ENCODE measurements at regions not wholly inside any gene's neighbourhood (a gene's known extent, or its start where the extent isn't known, plus 50 kb on each side); places are given as distances from the start of the nearest gene placed in this dataset.

GRCh38 chr20:57900226-57900905 lies 190.6 kb upstream of the PMEPA1 start:
- H3K9me3 ChIP-seq (ENCODE audit: control insufficient read depth in 5 of 5, low read length in 5 of 5): no peaks in the 10 kb centered on the region
- peaks cover 0 to 17% (median 5%) of the 10 kb centered on the region in 5 donors for H3K4me1 ChIP-seq (ENCODE audit: control insufficient read depth in 5 of 5, insufficient read depth in 5 of 5, low read length in 5 of 5)
- no peak overlapping the region for H3K4me3 ChIP-seq (ENCODE audit: low read depth in 1 of 5, low read length in 5 of 5)

GRCh38 chr20:57899554-57899953 lies 189.7 kb upstream of the PMEPA1 start:
- Histone ChIP-seq H3K4me1 (ENCODE audit: control insufficient read depth in 5 of 5, insufficient read depth in 5 of 5, low read length in 5 of 5) (peaks cover 0 to 17% (median 5%) of the 10 kb centered on the region in 5 donors), H3K27me3 (ENCODE audit: control insufficient read depth in 5 of 5, insufficient read depth in 4 of 5, low read length in 5 of 5) (peaks cover 0 to 4% (median 0%) of the 10 kb centered on the region in 5 donors), H3K4me3 (ENCODE audit: low read depth in 1 of 5, low read length in 5 of 5) (no peak overlapping the region), H3K36me3 (ENCODE audit: control insufficient read depth in 5 of 5, insufficient read depth in 5 of 5, low read length in 5 of 5) (no peaks in the 10 kb centered on the region), H3K27ac (ENCODE audit: low read depth, low read length) (no peak overlapping the region), H3K9me3 (ENCODE audit: control insufficient read depth in 5 of 5, low read length in 5 of 5) (no peaks in the 10 kb centered on the region), H3K9ac (ENCODE audit: low read length in 5 of 5) (no peak overlapping the region)

More at GRCh38 chr20:57900226-57900905, 190.6 kb upstream of the PMEPA1 start:
- no peaks in the 10 kb centered on the region for H3K36me3 ChIP-seq (ENCODE audit: control insufficient read depth in 5 of 5, insufficient read depth in 5 of 5, low read length in 5 of 5)
- no peak overlapping the region for H3K9ac ChIP-seq (ENCODE audit: low read length in 5 of 5)
- H3K27me3 ChIP-seq (ENCODE audit: control insufficient read depth in 5 of 5, insufficient read depth in 4 of 5, low read length in 5 of 5): peaks cover 0 to 4% (median 0%) of the 10 kb centered on the region in 5 donors
- H3K27ac ChIP-seq (ENCODE audit: low read depth, low read length): no peak overlapping the region

- no peak overlapping the region for H3K4me3 ChIP-seq (ENCODE audit: low read depth in 1 of 5, low read length in 5 of 5)
- no peak overlapping the region for H3K27ac ChIP-seq (ENCODE audit: low read depth, low read length)
- H3K9ac ChIP-seq (ENCODE audit: low read length in 5 of 5): no peak overlapping the region
- peaks cover 0 to 17% (median 5%) of the 10 kb centered on the region in 5 donors for H3K4me1 ChIP-seq (ENCODE audit: control insufficient read depth in 5 of 5, insufficient read depth in 5 of 5, low read length in 5 of 5)
- no peaks in the 10 kb centered on the region for H3K9me3 ChIP-seq (ENCODE audit: control insufficient read depth in 5 of 5, low read length in 5 of 5)
- no peaks in the 10 kb centered on the region for H3K36me3 ChIP-seq (ENCODE audit: control insufficient read depth in 5 of 5, insufficient read depth in 5 of 5, low read length in 5 of 5)
- peaks cover 0 to 4% (median 0%) of the 10 kb centered on the region in 5 donors for H3K27me3 ChIP-seq (ENCODE audit: control insufficient read depth in 5 of 5, insufficient read depth in 4 of 5, low read length in 5 of 5)
Measured at GRCh38 chr20:57898332-57898731, 188.5 kb upstream of the PMEPA1 start.

DNA sequence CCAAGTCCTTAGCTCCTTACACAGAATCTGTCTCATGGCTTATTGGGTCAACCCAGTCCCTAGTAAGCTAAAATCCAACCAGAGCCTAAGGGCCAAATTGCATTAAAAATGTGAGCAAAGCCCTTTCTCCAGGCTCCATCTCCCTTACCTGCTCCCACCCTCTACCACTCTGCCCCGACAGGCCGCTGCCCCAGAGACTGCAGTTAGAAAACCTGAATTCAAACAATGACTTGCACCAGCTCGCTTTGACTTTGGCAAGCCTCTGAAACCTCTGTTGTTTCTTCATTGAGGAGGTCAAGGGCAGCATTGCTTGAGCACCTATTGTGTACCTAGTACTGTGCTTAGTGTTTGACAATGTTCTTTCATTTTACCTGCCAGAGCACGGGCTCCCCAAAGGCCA lies 188.1 kb upstream of the PMEPA1 start:
- H3K27me3 ChIP-seq (ENCODE audit: control insufficient read depth in 5 of 5, insufficient read depth in 4 of 5, low read length in 5 of 5): peaks cover 0 to 4% (median 0%) of the 10 kb centered on the region in 5 donors

GRCh38 chr20:57897156-57897874 lies 187.5 kb upstream of the PMEPA1 start:
- H3K27ac ChIP-seq (ENCODE audit: low read depth, low read length): no peak overlapping the region
- H3K36me3 ChIP-seq (ENCODE audit: control insufficient read depth in 5 of 5, insufficient read depth in 5 of 5, low read length in 5 of 5): no peaks in the 10 kb centered on the region
- H3K9me3 ChIP-seq (ENCODE audit: control insufficient read depth in 5 of 5, low read length in 5 of 5): no peaks in the 10 kb centered on the region
- no peak overlapping the region for H3K9ac ChIP-seq (ENCODE audit: low read length in 5 of 5)
- no peak overlapping the region for H3K4me3 ChIP-seq (ENCODE audit: low read depth in 1 of 5, low read length in 5 of 5)
- H3K4me1 ChIP-seq (ENCODE audit: control insufficient read depth in 5 of 5, insufficient read depth in 5 of 5, low read length in 5 of 5): peaks cover 0 to 17% (median 5%) of the 10 kb centered on the region in 5 donors
- H3K27me3 ChIP-seq (ENCODE audit: control insufficient read depth in 5 of 5, insufficient read depth in 4 of 5, low read length in 5 of 5): peaks cover 0 to 4% (median 0%) of the 10 kb centered on the region in 5 donors

More for the DNA sequence above, 188.1 kb upstream of the PMEPA1 start:
- no peak overlapping the region for H3K27ac ChIP-seq (ENCODE audit: low read depth, low read length)
- peaks cover 0 to 17% (median 5%) of the 10 kb centered on the region in 5 donors for H3K4me1 ChIP-seq (ENCODE audit: control insufficient read depth in 5 of 5, insufficient read depth in 5 of 5, low read length in 5 of 5)
- H3K36me3 ChIP-seq (ENCODE audit: control insufficient read depth in 5 of 5, insufficient read depth in 5 of 5, low read length in 5 of 5): no peaks in the 10 kb centered on the region
- no peak overlapping the region for H3K4me3 ChIP-seq (ENCODE audit: low read depth in 1 of 5, low read length in 5 of 5)
- no peaks in the 10 kb centered on the region for H3K9me3 ChIP-seq (ENCODE audit: control insufficient read depth in 5 of 5, low read length in 5 of 5)
- H3K9ac ChIP-seq (ENCODE audit: low read length in 5 of 5): no peak overlapping the region

DNA sequence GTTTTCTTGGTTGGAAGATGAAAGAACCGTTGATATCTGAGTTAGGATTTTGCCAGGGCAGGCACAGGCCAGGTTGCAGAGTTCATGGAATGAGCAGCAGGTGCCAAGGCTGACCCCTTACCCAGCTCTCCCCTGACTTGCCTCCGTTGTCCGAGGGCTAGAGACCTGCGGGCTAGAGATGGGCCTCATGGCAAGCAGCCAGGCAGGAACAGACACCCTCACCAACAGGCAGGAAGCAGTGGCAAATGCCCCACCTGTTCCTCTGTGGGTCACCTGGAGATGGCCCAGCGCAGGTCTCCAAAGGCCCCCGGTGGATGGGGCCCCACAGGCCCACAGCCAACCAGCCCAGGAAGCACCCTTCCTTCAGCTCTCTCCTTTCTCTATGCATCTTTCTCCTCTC lies 186.7 kb upstream of the PMEPA1 start:
- H3K36me3 ChIP-seq (ENCODE audit: control insufficient read depth in 5 of 5, insufficient read depth in 5 of 5, low read length in 5 of 5): no peaks in the 10 kb centered on the region
- no peak overlapping the region for H3K4me3 ChIP-seq (ENCODE audit: low read depth in 1 of 5, low read length in 5 of 5)
- H3K9ac ChIP-seq (ENCODE audit: low read length in 5 of 5): no peak overlapping the region
- H3K27ac ChIP-seq (ENCODE audit: low read depth, low read length): no peak overlapping the region
- no peaks in the 10 kb centered on the region for H3K9me3 ChIP-seq (ENCODE audit: control insufficient read depth in 5 of 5, low read length in 5 of 5)
- peaks cover 0 to 21% (median 9%) of the 10 kb centered on the region in 5 donors for H3K4me1 ChIP-seq (ENCODE audit: control insufficient read depth in 5 of 5, insufficient read depth in 5 of 5, low read length in 5 of 5)
- peaks cover 0 to 4% (median 0%) of the 10 kb centered on the region in 5 donors for H3K27me3 ChIP-seq (ENCODE audit: control insufficient read depth in 5 of 5, insufficient read depth in 4 of 5, low read length in 5 of 5)

GRCh38 chr20:57896017-57896416 lies 186.2 kb upstream of the PMEPA1 start:
- Histone ChIP-seq H3K9ac (ENCODE audit: low read length in 5 of 5) (no peak overlapping the region), H3K27ac (ENCODE audit: low read depth, low read length) (no peak overlapping the region), H3K9me3 (ENCODE audit: control insufficient read depth in 5 of 5, low read length in 5 of 5) (no peaks in the 10 kb centered on the region), H3K4me1 (ENCODE audit: control insufficient read depth in 5 of 5, insufficient read depth in 5 of 5, low read length in 5 of 5) (peaks cover 0 to 26% (median 15%) of the 10 kb centered on the region in 5 donors), H3K4me3 (ENCODE audit: low read depth in 1 of 5, low read length in 5 of 5) (no peak overlapping the region), H3K27me3 (ENCODE audit: control insufficient read depth in 5 of 5, insufficient read depth in 4 of 5, low read length in 5 of 5) (peaks cover 0 to 4% (median 0%) of the 10 kb centered on the region in 5 donors), H3K36me3 (ENCODE audit: control insufficient read depth in 5 of 5, insufficient read depth in 5 of 5, low read length in 5 of 5) (no peaks in the 10 kb centered on the region)

- H3K27ac ChIP-seq (ENCODE audit: low read depth, low read length): no peak overlapping the region
- no peaks in the 10 kb centered on the region for H3K9me3 ChIP-seq (ENCODE audit: control insufficient read depth in 5 of 5, low read length in 5 of 5)
- H3K27me3 ChIP-seq (ENCODE audit: control insufficient read depth in 5 of 5, insufficient read depth in 4 of 5, low read length in 5 of 5): peaks cover 0 to 4% (median 0%) of the 10 kb centered on the region in 5 donors
- no peak overlapping the region for H3K4me3 ChIP-seq (ENCODE audit: low read depth in 1 of 5, low read length in 5 of 5)
- peaks cover 0 to 32% (median 19%) of the 10 kb centered on the region in 5 donors for H3K4me1 ChIP-seq (ENCODE audit: control insufficient read depth in 5 of 5, insufficient read depth in 5 of 5, low read length in 5 of 5)
- H3K9ac ChIP-seq (ENCODE audit: low read length in 5 of 5): no peak overlapping the region
- no peaks in the 10 kb centered on the region for H3K36me3 ChIP-seq (ENCODE audit: control insufficient read depth in 5 of 5, insufficient read depth in 5 of 5, low read length in 5 of 5)
Measured at GRCh38 chr20:57895161-57895855, 185.5 kb upstream of the PMEPA1 start.

DNA sequence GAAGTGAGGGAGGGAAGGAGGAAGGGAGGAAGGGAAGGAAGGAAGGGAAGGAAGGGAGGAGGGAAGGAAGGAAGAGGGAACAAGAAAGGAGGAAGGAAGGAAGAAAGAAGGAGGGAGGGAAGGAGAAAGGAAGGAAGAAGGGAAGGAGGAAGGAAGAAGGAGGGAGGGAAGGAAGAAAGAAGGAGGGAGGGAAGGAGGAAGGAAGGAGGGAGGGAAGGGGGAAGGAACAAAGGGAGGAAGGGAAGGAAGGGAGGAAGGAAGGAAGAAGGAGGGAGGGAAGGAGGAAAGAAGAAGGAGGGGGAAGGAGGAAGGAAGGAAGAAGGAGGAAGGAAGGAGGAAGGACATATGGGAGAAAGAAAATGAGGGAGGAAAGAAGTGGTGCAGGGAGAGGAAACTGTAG lies 184.7 kb upstream of the PMEPA1 start:
- no peaks in the 10 kb centered on the region for H3K9me3 ChIP-seq (ENCODE audit: control insufficient read depth in 5 of 5, low read length in 5 of 5)
- no peak overlapping the region for H3K9ac ChIP-seq (ENCODE audit: low read length in 5 of 5)
- peaks cover 0 to 25% (median 19%) of the 10 kb centered on the region in 5 donors for H3K4me1 ChIP-seq (ENCODE audit: control insufficient read depth in 5 of 5, insufficient read depth in 5 of 5, low read length in 5 of 5)
- no peaks in the 10 kb centered on the region for H3K36me3 ChIP-seq (ENCODE audit: control insufficient read depth in 5 of 5, insufficient read depth in 5 of 5, low read length in 5 of 5)
- H3K27me3 ChIP-seq (ENCODE audit: control insufficient read depth in 5 of 5, insufficient read depth in 4 of 5, low read length in 5 of 5): no peaks in the 10 kb centered on the region
- no peak overlapping the region for H3K27ac ChIP-seq (ENCODE audit: low read depth, low read length)
- H3K4me3 ChIP-seq (ENCODE audit: low read depth in 1 of 5, low read length in 5 of 5): no peak overlapping the region

- peaks cover 0 to 23% (median 19%) of the 10 kb centered on the region in 5 donors for H3K4me1 ChIP-seq (ENCODE audit: control insufficient read depth in 5 of 5, insufficient read depth in 5 of 5, low read length in 5 of 5)
- H3K4me3 ChIP-seq (ENCODE audit: low read depth in 1 of 5, low read length in 5 of 5): no peak overlapping the region
- H3K27me3 ChIP-seq (ENCODE audit: control insufficient read depth in 5 of 5, insufficient read depth in 4 of 5, low read length in 5 of 5): no peaks in the 10 kb centered on the region
- H3K36me3 ChIP-seq (ENCODE audit: control insufficient read depth in 5 of 5, insufficient read depth in 5 of 5, low read length in 5 of 5): no peaks in the 10 kb centered on the region
- no peaks in the 10 kb centered on the region for H3K9me3 ChIP-seq (ENCODE audit: control insufficient read depth in 5 of 5, low read length in 5 of 5)
- H3K9ac ChIP-seq (ENCODE audit: low read length in 5 of 5): no peak overlapping the region
- no peak overlapping the region for H3K27ac ChIP-seq (ENCODE audit: low read depth, low read length)
Measured at GRCh38 chr20:57894096-57894495, 184.3 kb upstream of the PMEPA1 start.

Data from subcutaneous abdominal adipose tissue (tissue), 5 donors.